AG09319 (cell line): ENCODE measurements at regions not wholly inside any gene's neighbourhood (a gene's known extent, or its start where the extent isn't known, plus 50 kb on each side); places are given as distances from the start of the nearest gene placed in this dataset.

Source experiments
- DNase-seq: peaks from one replicate; pipeline ENCODE4 v3.0.0-alpha.2; 2010; ENCODE audit warnings: low read depth; ENCODE audit errors: extremely low read depth
- CTCF ChIP-seq: IDR thresholded peaks from 2 replicates; pipeline ENCODE4 v1.5.1; 2011; ENCODE audit warnings: low read depth, mild to moderate bottlenecking, inconsistent platforms, low read length, moderate library complexity

DNA sequence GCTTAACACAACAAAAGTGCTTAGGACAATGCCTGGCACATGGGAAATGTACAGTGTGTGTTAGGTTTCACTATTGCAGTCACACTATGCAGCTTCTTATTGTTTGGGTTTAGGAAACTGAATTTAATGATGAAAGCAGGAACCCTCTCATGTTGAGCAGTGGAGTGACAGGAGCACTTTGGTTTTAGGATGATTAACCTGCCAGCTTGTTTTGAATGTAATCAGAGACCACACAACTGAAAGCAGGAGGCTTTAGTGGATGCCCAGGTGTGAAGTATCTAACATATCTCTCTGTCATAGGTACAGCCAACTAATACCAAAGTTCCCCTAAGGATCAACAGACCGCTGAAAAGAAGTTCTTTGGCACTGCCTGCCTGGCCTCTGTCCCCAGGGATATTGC lies 406.9 kb upstream of the USP24 start:
- no peak for TF ChIP-seq CTCF
- no peak for DNase-seq

- TF ChIP-seq CTCF: no peak
- no peak for DNase-seq
Measured at GRCh38 chr1:55618199-55618598, 403.0 kb upstream of the USP24 start.

GRCh38 chr1:55617288-55617982 lies 402.3 kb upstream of the USP24 start:
- no peak for DNase-seq
- no peak for TF ChIP-seq CTCF

DNA sequence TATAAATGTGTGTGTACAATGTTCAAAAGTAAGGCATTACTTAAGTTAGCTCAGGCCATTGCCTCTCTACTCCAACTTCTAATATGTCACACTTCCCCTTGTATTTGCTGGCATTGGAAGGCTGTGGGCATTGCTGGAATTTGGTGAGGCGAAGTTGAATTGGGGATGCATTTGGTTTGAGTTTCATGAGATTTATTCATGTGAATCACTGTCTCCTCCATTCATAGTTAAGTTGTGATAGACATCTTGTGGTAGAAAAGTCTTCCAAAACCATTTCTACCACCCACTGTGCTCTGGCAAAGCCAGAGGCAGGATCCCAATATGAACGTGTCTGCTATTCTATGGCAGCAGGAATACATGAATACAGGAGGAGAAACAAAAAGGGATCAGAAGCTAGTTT lies 397.8 kb upstream of the USP24 start:
- DNase-seq: no peak
- no peak for TF ChIP-seq CTCF

DNA sequence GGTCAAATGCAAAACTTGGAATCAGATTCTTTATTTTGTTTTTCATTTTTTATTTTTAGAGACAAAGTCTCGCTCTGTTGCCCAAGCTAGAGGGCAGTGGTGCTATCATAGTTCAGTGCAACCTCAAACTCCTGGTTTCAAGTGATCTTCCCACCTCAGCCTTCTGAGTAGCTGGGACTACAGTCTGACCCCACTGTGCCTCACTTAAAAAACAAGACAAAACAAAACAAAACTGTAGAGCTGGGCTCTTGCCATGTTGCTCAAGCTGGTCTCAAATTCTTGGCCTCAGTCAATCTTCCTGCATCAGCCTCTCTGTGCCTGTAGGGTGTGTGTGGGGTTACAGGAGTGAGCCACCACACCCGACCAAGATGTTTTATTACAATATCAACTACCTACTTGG lies 396.0 kb upstream of the USP24 start:
- peak; percentile 59 for DNase-seq
- peak; percentile 28 for TF ChIP-seq CTCF

GRCh38 chr1:55610203-55610602 lies 395.0 kb upstream of the USP24 start:
- TF ChIP-seq CTCF: no peak
- no peak for DNase-seq

DNA sequence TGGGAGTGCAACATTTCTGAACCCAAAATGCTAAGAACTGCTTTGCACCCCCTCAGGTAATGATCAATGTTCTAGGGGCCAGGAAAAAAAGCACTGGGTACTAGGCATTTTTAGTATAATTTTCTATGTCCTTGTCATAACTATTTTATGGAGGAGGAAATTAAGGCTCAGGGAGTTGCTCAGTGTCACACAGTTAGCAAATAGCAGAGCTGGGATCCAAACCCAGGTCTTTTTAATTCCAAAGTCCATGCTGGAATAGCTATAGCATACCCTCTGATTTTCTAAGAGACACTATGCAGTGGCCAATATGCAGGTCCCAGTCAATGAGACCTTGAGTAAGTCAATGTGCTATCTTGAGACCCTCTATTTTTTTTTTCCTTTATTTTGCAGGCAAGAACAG lies 394.5 kb upstream of the USP24 start:
- no peak for DNase-seq
- no peak for TF ChIP-seq CTCF
